SU-DHL-6 (cell line): ENCODE measurements at regions not wholly inside any gene's neighbourhood (a gene's known extent, or its start where the extent isn't known, plus 50 kb on each side); places are given as distances from the start of the nearest gene placed in this dataset.

Source experiments
- CTCF ChIP-seq: fragments of 200-600 bp; sonication (generic); IDR thresholded peaks from one replicate; pipeline ENCODE4 v1.5.1; 2017; ENCODE audit warnings: antibody characterized with exemption, mild to moderate bottlenecking, low read length, moderate library complexity; ENCODE audit not compliant: insufficient read depth, poor library complexity, severe bottlenecking
- EZH2phosphoT487 ChIP-seq: fragments of 200-600 bp; sonication (generic), shearing (Covaris generic); conservative IDR thresholded peaks from 2 replicates; pipeline ENCODE4 v1.6.1; 2018; ENCODE audit warnings: mild to moderate bottlenecking, antibody characterized with exemption, low read length, moderate library complexity, mixed read lengths

GRCh38 chr5:82991678-82992323, 85.4 kb downstream of the TMEM167A start:
- TF ChIP-seq CTCF (no peak), EZH2phosphoT487 (no peak)
